HG02884 (cell line): ENCODE measurements at regions not wholly inside any gene's neighbourhood (a gene's known extent, or its start where the extent isn't known, plus 50 kb on each side); places are given as distances from the start of the nearest gene placed in this dataset.
A peak's percentile ranks its signal among the peaks of the same experiment; 100 is the strongest.

Experiments
- ATAC-seq: cut with Tn5 transposase; IDR thresholded peaks from one replicate; pipeline ENCODE4 v1.9.1; 2021; ENCODE audit warnings: mild to moderate bottlenecking, moderate library complexity; ENCODE audit not compliant: unreplicated experiment

DNA sequence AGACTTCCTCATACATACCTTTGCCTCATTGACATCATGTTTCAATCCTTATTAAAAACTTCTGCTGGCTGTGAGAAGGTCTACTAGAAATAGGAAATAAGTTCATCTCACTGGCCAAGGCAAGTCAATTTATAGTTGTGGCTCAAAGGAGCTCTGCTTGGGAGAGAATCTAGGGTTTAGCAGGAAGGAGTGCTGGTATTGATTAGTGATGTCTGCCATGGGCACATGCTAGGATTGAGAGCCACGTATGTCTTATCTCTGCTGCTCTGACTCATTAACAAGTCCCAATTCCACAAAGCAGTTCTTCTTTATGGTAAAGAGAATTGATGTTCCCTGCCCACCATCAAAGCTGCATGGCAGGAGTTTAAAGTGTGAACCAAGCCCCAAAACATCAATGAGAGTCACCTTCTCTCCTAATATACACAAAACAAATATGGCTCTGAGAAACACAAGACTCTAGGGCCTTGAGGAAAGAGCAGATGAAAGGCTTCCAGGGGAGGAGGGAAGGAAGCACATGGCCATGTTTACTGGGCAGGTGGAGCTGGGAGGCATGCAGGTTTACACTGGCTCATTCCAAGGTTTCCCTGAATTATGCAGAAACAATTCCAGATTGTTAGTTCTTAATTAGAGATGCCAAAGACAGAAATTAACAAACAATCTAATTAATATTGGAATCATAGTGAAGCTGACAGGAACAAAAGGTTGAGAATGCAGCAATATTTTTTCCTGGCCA, 931.9 kb upstream of the TMEM132C start:
- no peak for ATAC-seq

- ATAC-seq: no peak
Measured at GRCh38 chr12:127336416-127336815, 930.6 kb upstream of the TMEM132C start.

- no peak for ATAC-seq
Measured at GRCh38 chr12:127339065-127339464, 927.9 kb upstream of the TMEM132C start.

DNA sequence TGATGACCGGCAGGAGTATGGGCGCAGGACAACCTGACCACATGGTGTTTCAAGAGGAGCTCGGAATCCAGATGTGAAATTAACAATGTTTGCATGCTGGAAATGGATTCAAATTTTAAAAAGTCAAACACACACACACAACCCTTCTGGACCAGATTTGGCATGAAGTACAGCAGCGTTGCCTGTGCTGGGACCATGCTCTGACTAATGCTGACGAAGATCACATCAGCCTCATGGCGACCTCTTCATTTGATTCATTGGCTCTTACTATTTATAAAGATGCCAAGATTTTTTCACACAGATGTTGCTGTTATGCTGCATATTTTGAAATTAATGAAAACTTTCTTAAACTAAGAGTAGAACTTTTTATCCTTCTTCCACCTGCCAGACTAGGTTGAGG, 926.6 kb upstream of the TMEM132C start:
- no peak for ATAC-seq

DNA sequence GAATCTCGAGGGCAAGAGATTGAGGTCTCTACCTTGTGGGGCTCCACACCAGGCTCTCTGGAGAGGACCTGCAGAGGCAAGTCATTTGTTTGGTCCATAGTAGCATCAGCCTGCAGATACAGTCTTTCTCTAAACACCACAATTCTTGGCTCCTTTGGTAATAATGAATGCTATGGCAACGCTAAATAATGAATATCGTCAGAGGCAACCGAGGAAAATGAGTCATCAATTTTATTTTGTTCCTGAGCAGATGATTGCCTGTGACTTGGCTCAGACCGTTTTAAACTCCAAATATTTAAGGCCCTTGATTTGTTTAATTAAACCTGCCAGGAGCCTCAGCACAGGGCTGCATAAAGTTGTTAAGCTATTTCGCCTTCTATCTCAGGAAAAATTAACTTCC, 924.1 kb upstream of the TMEM132C start:
- no peak for ATAC-seq

DNA sequence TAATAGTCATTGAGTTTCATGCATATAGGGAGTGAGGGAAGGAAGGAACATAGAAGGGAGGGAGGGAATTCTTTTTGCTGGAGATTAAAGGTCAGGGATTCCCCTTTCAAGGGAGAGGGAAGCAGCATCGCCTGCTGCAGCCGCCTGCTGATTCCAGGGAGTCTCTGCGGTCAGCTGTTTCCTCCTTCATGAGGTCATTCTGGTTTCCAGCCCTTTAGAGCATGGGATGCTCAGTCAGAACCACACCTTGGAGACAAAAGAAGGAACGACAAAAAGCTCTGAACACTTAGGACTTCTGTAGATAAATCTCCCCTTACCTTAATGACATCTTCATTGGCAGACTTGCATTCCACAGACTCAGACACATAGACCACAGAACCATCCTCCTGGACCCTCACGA, 923.0 kb upstream of the TMEM132C start:
- no peak for ATAC-seq

DNA sequence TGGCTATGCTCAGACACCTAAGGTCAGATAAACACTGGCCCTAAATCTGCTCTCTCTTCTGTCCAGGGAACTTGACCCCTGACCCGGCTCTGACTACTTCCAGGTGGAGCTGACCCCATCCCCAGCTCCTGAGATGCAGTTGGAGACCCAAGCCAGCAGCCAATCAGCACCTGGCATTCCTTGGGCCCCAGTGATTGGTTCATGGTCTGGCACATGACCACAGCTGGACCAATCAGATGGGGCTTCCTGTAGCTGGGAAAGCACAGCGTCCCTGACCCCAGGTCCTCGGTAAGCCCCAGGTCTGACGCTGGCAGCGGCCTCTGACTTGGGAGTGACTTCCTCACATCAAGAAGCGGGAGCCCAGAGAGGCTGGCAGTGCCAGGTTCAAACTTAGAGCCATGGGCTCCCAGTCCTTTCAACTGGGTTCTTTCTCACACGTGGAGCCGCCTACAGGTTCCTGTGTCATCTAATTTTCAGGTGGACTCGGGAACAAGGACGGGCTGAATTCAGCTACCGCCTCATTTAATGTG, 915.4 kb upstream of the TMEM132C start:
- ATAC-seq: no peak

GRCh38 chr12:127355061-127355841, 911.7 kb upstream of the TMEM132C start:
- no peak for ATAC-seq

- ATAC-seq: no peak
Measured at GRCh38 chr12:127358888-127359287, 908.1 kb upstream of the TMEM132C start.

- ATAC-seq: no peak
Measured at GRCh38 chr12:127360580-127360979, 906.4 kb upstream of the TMEM132C start.

- ATAC-seq: no peak
Measured at GRCh38 chr12:127362121-127362520, 904.8 kb upstream of the TMEM132C start.

DNA sequence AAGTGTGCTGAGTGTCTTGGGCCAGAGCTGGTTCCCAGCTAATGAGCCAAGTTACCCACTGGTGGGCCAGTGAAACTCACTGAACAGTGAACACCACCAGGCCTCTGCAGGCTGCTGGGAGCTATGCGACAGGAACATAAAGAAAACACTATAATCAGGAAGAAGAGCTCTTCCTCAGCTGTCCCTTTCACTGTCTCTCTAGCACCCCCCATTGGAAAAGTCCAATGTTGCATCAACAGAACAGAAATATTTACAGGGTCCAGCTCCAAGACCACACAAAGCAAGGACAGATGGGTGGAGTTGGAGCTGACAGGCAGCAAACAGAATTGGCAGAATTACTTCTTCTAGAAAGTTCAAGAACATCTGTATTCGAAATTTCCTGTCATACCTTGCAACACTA, 903.6 kb upstream of the TMEM132C start:
- ATAC-seq: no peak

DNA sequence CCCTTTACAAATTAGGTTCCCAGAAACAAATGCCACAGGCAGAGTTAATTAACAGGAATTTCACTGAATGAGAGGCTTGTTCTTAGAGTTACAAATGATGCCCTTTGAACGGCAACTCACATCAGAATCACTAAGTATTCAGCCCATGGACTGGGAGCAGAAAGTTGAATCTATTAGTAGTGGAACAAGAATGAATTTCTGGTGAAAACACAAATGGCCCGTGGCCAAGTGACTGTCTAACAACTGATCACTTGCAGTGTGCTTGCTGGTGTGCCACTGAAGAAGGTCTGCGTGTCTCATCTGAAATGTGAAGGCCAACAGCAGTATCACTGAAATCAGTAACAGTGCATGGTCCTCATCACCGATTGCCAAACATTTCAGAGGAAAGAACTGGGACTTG, 893.4 kb upstream of the TMEM132C start:
- no peak for ATAC-seq

DNA sequence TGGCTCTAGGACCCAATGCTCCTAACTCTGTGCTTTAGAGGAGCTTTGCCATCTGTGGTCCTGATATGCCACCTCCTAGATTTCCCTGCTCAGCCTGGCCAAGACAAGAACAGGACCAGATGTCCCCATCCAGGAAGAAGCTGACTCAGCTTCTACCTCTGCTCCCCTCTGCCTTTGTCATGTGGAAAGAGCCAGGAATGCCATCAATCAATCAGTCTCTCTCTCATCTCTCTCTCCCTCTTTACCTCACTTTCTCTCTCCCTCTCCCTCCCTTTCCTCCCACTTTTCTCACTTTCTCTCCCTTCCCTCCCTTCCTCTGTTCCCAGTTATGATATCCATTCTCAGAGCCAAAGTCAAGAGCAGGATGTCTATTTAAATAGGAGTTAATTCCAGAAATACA, 892.5 kb upstream of the TMEM132C start:
- ATAC-seq: no peak

DNA sequence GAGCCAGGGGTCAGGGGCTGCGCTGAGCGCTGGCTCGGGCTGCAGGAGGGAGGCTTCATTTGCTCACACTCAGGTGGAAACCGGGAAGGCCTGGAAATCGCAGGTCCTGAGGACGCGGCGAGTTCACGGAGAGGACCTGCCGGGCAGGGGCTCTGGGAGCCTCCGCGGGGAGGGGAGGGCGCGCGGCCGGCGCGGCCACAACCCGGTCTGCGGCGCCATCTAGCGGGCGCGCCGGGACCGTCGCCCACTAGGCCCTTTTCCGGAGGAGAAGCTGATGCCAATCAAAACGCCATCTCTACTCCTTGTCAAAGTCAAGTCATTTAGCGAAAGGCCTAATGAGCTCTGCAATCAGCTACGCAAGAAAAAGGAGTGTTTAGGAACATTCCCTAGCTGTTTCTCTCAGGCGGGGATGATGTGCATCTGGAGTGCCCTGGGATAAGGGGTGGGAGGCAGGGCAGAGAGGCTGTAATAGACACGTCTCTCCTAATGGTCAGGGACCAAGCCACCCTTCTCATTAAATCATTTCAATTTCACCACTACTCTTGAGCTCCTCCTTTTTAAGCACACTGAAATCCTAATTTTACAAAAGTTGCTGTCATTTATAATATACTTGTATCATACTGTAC, 885.8 kb upstream of the TMEM132C start:
- peak; percentile 81 for ATAC-seq

GRCh38 chr12:127381681-127382080, 885.3 kb upstream of the TMEM132C start:
- no peak for ATAC-seq

DNA sequence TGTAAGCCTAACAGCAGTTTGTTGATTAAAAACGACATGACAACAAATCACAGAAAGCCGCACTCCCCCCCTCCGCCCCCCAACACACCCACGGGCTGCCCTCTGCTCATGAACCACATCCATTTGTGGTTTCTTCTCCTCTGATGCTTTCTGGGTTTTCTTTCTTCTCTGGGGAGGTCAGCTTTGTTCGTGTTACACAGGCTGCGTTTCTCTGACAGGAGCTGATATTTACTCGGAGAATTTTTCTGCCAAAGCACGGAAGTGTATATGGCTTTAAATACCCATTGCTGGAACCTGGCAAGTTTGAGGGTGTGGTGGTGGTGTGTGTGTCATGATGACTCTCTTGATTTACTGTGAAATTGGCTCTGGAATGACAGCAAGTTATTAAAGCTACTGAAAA, 883.7 kb upstream of the TMEM132C start:
- ATAC-seq: no peak

DNA sequence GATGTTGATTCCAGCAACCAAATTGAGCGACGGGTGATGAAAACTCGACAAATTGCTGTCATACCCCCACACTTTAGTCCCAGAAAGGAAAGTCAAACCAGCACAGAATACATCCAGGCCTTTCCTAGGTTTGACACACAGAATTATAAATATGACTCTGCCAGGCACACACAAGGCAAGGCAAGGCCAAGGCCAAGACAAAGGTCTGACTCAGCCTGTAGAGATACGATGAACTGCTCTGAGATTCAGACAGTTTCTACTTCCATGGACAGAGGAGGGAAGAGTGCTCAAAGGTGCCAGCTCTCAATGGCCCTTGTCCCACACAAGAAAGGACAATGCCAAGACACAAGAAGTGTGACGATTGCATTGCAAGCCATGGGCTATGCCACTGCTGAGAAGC, 880.2 kb upstream of the TMEM132C start:
- no peak for ATAC-seq

- ATAC-seq: no peak
Measured at GRCh38 chr12:127388985-127389384, 878.0 kb upstream of the TMEM132C start.

GRCh38 chr12:127389923-127390322, 877.0 kb upstream of the TMEM132C start:
- ATAC-seq: no peak

- ATAC-seq: no peak
Measured at GRCh38 chr12:127393465-127393864, 873.5 kb upstream of the TMEM132C start.

- no peak for ATAC-seq
Measured at GRCh38 chr12:127393896-127394295, 873.1 kb upstream of the TMEM132C start.
